A549 (cell line): ENCODE measurements at regions not wholly inside any gene's neighbourhood (a gene's known extent, or its start where the extent isn't known, plus 50 kb on each side); places are given as distances from the start of the nearest gene placed in this dataset.

ENCODE experiments used
- CBX8 ChIP-seq: fragments of 200-600 bp; sonication (generic); IDR thresholded peaks from 2 replicates; pipeline ENCODE4 v1.6.1; 2016
- CEBPB ChIP-seq, 2 experiments: fragments of >200 bp in 1 of 2; sonication (Bioruptor Twin) in 1 of 2; formaldehyde crosslinking in 1 of 2; IDR thresholded peaks; 2 replicates each; pipeline ENCODE4 v1.6.1; 2012 to 2016
- CTCF ChIP-seq: fragments of >200 bp; sonication (Bioruptor Twin); formaldehyde crosslinking; IDR thresholded peaks from 3 replicates; pipeline ENCODE4 v1.5.1; 2016
- HDAC2 ChIP-seq: fragments of 200-600 bp; sonication (generic); IDR thresholded peaks from 2 replicates; pipeline ENCODE4 v1.6.1; 2016
- HES2 ChIP-seq: fragments of >200 bp; sonication (Bioruptor Twin); formaldehyde crosslinking; IDR thresholded peaks from 2 replicates; pipeline ENCODE4 v1.6.1; 2016
- MAZ ChIP-seq: fragments of 150-350 bp; IDR thresholded peaks from 2 replicates; pipeline ENCODE4 v1.6.1; 2014; ENCODE audit warnings: antibody characterized with exemption, low read depth, low read length, borderline replicate concordance
- RAD21 ChIP-seq, 2 experiments: fragments of >200 bp in 1 of 2; sonication (Bioruptor Twin) in 1 of 2; formaldehyde crosslinking in 1 of 2; IDR thresholded peaks in 1 of 2; conservative IDR thresholded peaks in 1 of 2; 2 replicates in 1 of 2; 3 replicates in 1 of 2; pipeline ENCODE4 v1.6.1; 2012 to 2018; ENCODE audit warnings: inconsistent platforms in 1 of 2
- RCOR1 ChIP-seq: fragments of 150-350 bp; IDR thresholded peaks from 2 replicates; pipeline ENCODE4 v1.6.1; 2014; ENCODE audit warnings: antibody characterized with exemption, low read length, low read depth
- SMC3 ChIP-seq: fragments of >200 bp; sonication (Bioruptor Twin); formaldehyde crosslinking; IDR thresholded peaks from 3 replicates; pipeline ENCODE4 v1.6.1; 2018; ENCODE audit warnings: inconsistent platforms
- USF2 ChIP-seq: fragments of 450-650 bp; IDR thresholded peaks from 2 replicates; pipeline ENCODE4 v1.6.1; 2014; ENCODE audit warnings: antibody characterized with exemption
- TF ChIP-seq, protein P1 (sequence below): IDR thresholded peaks from 2 replicates; pipeline ENCODE4 v1.6.1; 2012

DNA sequence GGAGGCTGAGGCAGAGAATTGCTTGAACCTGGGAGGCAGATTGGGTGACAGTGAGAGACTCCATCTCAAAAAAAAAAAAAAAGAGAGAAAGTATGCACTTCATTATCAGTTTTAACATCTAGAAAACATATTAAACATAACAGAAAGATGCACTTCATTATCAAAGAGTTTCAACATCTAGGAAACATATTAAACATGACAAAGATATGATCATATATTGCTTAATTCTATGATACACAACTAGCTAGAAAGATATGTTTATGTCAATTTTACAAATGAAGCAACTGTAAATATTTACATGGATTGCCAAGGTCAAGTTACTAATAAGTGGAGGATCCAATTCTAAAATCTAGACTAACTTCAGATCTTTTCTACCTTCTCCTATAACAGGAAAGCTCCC, 50.4 kb upstream of the CTSC start:
- TF ChIP-seq MAZ (no peak), CTCF (no peak), SMC3 (no peak), CBX8 (no peak), RCOR1 (no peak), HDAC2 (no peak), USF2 (no peak), CEBPB (IDR thresholded peaks at IDR 0.05) (no peak), RAD21 (conservative IDR thresholded peaks at IDR 0.05 in 1 of 2, IDR thresholded peaks at IDR 0.05 in 1 of 2) (no peak), HES2 (no peak)
- TF ChIP-seq, protein P1, sequence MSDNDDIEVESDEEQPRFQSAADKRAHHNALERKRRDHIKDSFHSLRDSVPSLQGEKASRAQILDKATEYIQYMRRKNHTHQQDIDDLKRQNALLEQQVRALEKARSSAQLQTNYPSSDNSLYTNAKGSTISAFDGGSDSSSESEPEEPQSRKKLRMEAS: no peak
